Natural killer cell treated with Interleukin-12 subunit alpha and Interleukin-12 subunit beta and Interleukin-15 and Interleukin-18, amount 100 ng/mL, for 72 hours (primary cell): ENCODE measurements at regions not wholly inside any gene's neighbourhood (a gene's known extent, or its start where the extent isn't known, plus 50 kb on each side); places are given as distances from the start of the nearest gene placed in this dataset.
A peak's percentile ranks its signal among the peaks of the same experiment; 100 is the strongest.

Source experiments
- ATAC-seq, 2 donors: fragments of 150-1000 bp; cut with Tn5 transposase in 1 of 2; sonication (Bioruptor Pico), chemical (Tn5 transposase) in 1 of 2; 2 replicates each; pipeline ENCODE4 v1.10.0; 2021
- DNase-seq: peaks from one replicate; pipeline ENCODE4 v3.0.0; 2022; ENCODE audit warnings: low spot score
- H3K27ac Mint-ChIP-seq, 2 donors: 1 replicate in 1 of 2; 2 replicates in 1 of 2; pipeline ENCODE4 v1.8.0; 2022; ENCODE audit warnings: mixed read lengths in 2 of 2, mild to moderate bottlenecking in 1 of 2, moderate library complexity in 1 of 2
- H3K27me3 Mint-ChIP-seq, 2 donors: 1 replicate in 1 of 2; 2 replicates in 1 of 2; pipeline ENCODE4 v1.8.0; 2022; ENCODE audit warnings: mixed read lengths in 2 of 2
- H3K36me3 Mint-ChIP-seq: one replicate; pipeline ENCODE4 v1.8.0; 2022; ENCODE audit warnings: mixed read lengths
- H3K4me1 Mint-ChIP-seq, 2 donors: 1 replicate in 1 of 2; 2 replicates in 1 of 2; pipeline ENCODE4 v1.8.0; 2022; ENCODE audit warnings: low read depth in 2 of 2, mixed read lengths in 2 of 2, mild to moderate bottlenecking in 1 of 2
- H3K4me3 Mint-ChIP-seq: one replicate; pipeline ENCODE4 v1.8.0; 2022; ENCODE audit warnings: mixed read lengths
- H3K9me3 Mint-ChIP-seq: 2 replicates; pipeline ENCODE4 v1.8.0; 2022; ENCODE audit warnings: mixed read lengths

DNA sequence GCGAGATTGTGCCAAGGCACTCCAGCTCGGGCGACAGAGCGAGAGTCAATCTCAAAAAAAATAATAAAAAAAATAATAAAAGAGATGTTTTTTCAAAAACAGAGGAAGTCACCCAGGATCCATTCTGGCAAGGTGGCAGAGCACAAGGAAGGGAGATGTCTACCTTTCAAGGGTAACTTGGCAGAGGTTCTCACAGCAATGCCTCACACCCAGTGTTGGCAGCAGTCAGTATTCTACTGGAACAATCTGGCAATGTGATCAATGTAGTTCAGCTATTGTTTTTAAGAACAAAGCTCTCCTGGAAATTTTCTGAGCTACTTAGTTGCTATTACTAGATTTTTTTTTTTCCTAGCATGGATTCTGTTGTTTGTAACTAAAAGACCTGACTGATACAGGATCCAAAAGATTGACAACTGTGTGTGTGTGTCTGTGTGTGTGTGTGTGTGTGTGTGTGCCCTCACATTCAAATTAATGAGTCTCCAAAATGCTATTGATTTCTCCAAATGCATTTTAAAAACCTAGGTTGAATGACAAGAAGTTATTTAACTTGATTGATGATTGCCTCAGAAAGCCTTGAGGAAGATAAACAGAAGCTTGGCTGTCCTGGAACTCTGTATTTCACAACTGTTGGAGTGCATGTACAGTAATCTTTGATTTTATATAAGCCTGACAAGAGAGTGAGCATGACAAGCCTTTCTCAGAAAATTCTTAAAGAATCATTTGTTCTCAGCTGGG is 114.1 kb upstream of the RREB1 start:
- H3K27me3 Mint-ChIP-seq = peaks cover 0 to 9% of the 10 kb centered on the region in 2 donors
- H3K4me3 Mint-ChIP-seq = no peak overlapping the region
- no peaks in the 10 kb centered on the region for H3K9me3 Mint-ChIP-seq
- no peaks in the 10 kb centered on the region for H3K36me3 Mint-ChIP-seq
- DNase-seq (no peak), ATAC-seq (no peak)
- no peak overlapping the region for H3K27ac Mint-ChIP-seq
- no peaks in the 10 kb centered on the region for H3K4me1 Mint-ChIP-seq

DNA sequence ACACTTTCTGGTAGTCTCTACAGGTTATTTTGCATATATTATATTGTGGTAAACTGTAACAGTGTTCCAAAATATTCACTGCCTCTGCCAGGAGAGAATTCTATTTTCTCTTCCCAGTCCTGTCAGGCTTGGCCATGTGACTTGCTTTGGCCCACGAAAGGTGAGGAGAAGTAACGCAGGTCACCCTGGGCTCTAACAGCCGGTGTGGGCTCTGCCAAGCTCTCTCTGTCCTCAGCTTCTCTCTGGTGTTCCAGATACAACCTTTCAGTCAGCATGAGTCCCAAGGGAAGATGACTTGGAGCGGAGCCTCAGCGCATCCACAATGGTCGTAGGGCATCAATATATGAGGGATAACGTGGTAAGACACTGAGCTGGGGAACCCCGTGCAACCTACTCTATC is 113.0 kb upstream of the RREB1 start:
- ATAC-seq = no peak
- H3K27me3 Mint-ChIP-seq = peaks cover 0 to 12% of the 10 kb centered on the region in 2 donors
- H3K4me1 Mint-ChIP-seq = no peaks in the 10 kb centered on the region
- no peak overlapping the region for H3K4me3 Mint-ChIP-seq
- peak; percentile 10 for DNase-seq
- no peak overlapping the region for H3K27ac Mint-ChIP-seq
- no peaks in the 10 kb centered on the region for H3K9me3 Mint-ChIP-seq
- no peaks in the 10 kb centered on the region for H3K36me3 Mint-ChIP-seq

DNA sequence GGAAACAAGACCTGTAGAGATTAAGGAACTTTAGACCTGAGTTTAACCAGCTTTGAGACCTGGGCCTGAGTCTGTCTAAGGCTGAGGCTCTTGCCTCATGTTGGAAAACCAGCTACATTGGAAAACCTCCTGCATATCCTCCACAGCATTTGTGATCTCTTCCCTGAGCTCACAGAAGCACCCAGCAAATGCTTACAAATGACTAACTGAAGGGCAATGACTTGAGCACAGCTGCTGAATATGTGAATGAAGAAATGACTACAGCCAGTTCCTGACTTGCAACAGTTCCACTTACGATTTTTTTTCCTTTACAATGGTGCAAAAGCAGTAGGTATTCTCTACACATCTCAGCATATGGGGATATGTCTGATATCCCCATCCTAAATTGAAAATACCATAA is 112.4 kb upstream of the RREB1 start:
- Mint-ChIP-seq H3K4me3 (no peak overlapping the region), H3K4me1 (no peaks in the 10 kb centered on the region), H3K9me3 (no peaks in the 10 kb centered on the region), H3K27ac (no peak overlapping the region), H3K36me3 (no peaks in the 10 kb centered on the region), H3K27me3 (peaks cover 0 to 12% of the 10 kb centered on the region in 2 donors)
- ATAC-seq (no peak), DNase-seq (no peak)

DNA sequence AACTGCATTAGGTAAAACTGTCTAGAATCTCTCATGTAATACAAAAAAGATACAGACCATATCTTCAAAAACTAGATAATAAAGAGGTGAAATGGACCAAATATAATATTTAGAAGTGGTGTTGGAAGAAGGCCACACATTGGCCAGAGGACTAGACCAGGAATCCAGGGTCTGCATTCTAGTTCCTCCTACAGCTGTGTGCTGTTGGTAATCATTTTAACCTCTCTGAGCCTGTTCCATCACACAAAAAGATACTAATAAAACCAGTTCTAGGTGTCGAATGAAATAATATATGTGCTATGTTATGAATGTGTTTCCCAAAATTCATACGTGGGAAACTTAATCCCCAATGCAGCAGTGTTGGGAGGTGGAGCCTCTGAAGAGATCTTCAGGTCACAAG is 111.6 kb upstream of the RREB1 start:
- Mint-ChIP-seq H3K27ac (no peak overlapping the region), H3K36me3 (no peaks in the 10 kb centered on the region), H3K4me3 (no peak overlapping the region), H3K9me3 (no peaks in the 10 kb centered on the region), H3K4me1 (no peaks in the 10 kb centered on the region), H3K27me3 (peaks cover 0 to 12% of the 10 kb centered on the region in 2 donors)
- ATAC-seq (no peak), DNase-seq (peak; percentile 6)

DNA sequence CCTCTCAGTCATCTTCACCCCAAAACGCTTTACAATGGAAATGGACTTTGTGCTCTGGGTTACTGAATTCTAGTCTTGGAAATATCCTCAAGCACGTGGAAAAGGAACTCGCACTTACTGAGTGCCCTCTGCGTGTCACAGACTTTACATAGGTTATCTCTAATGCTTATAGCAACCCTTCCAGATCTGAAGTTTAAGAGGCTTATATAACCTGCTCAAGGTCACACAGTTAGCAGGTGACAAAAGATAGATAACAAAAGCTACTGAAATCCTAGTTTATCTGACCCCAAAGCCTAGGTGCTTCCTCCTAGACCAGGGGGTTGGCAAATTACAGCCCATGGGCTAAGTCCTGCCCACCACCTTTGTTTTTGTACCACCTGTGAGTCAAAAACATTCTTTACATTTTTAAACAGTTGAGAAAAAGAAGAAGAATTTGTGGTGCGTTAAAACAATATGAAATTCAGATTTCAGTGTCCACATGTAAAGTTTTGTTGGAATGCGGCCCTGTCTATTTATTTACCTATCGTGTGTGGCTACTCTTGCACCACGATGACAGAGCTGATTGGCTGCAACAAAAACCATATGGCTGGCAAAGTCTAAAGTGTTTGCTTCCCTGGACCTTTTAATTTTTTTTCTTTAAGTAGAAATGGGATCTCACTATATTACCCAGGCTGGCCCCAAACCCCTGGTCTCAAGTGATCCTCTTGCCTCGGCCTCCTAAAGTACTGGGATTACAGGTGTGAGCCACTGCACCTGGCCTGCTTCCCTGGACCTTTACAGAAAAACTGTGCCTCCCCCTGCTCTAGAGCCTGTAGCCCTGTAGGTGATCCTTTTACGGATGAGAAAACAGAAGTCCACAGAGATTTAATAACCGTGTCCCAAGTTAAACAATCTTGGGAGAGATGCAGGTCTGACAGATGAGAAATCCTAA is 110.2 kb upstream of the RREB1 start:
- Mint-ChIP-seq H3K27me3 (peaks cover 0 to 18% of the 10 kb centered on the region in 2 donors), H3K27ac (no peak overlapping the region), H3K36me3 (no peaks in the 10 kb centered on the region), H3K4me3 (no peak overlapping the region), H3K4me1 (no peaks in the 10 kb centered on the region), H3K9me3 (no peaks in the 10 kb centered on the region)
- ATAC-seq = no peak
- no peak for DNase-seq

DNA sequence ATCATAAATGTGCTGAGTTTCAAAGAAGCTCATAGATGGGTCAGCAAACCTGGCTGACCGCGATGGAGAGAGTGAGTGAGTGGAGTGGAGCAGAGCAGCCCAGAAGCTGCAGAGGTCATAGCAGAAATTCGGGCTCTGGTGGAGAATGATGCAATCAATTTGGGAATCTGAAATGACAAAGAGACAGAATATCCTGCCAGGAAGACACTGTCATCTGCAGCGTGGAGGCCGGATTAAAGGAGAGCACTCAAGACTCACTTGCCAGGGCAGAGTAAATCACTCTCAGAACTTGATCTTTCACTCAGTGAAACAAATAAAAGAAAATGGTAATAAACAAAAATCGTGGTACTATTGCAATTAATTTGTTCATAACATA is 109.6 kb upstream of the RREB1 start:
- H3K4me3 Mint-ChIP-seq = no peak overlapping the region
- DNase-seq (no peak), ATAC-seq (no peak)
- no peaks in the 10 kb centered on the region for H3K4me1 Mint-ChIP-seq
- no peaks in the 10 kb centered on the region for H3K36me3 Mint-ChIP-seq
- no peak overlapping the region for H3K27ac Mint-ChIP-seq
- peaks cover 0 to 21% of the 10 kb centered on the region in 2 donors for H3K27me3 Mint-ChIP-seq
- H3K9me3 Mint-ChIP-seq = no peaks in the 10 kb centered on the region

DNA sequence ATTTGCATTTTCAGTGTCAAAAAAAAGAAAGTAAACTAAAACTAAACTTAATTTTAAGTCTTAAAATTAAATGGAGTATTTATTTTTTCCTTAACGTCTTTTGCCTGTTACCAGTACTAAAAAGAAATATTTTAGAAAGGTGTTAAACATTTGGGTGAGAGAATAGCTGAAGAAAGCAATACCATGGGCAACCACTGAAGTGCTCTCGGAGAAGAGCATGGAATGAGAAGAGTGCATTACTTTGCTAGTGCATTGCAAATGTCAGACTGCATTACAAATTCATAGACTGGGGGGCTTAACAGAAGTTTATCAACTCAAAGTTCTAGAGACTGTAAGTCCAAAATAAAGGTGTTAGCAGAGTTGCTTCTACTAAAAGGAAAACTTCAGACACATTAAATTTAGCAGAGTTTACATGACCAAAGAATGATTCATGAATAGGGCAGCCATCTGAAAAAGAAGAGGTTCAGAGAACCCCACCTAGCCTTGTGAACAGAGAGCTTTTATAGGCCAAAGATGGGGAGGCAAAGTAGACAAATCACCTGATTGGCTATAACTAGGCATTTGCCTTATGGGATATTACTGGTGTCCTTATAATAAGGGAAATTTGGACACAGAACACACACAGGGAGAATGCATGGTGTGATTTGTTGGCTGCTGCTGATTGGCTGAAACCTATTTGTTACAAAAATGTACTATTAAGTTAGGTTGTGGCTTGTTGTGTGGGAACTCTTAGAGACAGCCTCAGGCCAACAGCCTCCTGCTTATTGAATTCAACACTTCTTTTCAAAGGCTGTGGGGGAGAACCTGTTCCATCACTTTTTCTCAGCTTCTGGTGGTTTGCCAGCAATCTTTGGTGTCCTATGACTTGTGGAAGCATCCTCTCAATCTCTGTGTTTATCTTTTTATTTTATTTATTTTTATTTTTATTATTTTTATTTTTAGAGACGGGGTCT is 106.7 kb upstream of the RREB1 start:
- H3K27me3 Mint-ChIP-seq = peaks cover 8 to 27% of the 10 kb centered on the region in 2 donors
- no peaks in the 10 kb centered on the region for H3K36me3 Mint-ChIP-seq
- H3K27ac Mint-ChIP-seq = no peak overlapping the region
- no peaks in the 10 kb centered on the region for H3K4me1 Mint-ChIP-seq
- no peak for ATAC-seq
- H3K4me3 Mint-ChIP-seq = no peak overlapping the region
- no peaks in the 10 kb centered on the region for H3K9me3 Mint-ChIP-seq
- DNase-seq = no peak

DNA sequence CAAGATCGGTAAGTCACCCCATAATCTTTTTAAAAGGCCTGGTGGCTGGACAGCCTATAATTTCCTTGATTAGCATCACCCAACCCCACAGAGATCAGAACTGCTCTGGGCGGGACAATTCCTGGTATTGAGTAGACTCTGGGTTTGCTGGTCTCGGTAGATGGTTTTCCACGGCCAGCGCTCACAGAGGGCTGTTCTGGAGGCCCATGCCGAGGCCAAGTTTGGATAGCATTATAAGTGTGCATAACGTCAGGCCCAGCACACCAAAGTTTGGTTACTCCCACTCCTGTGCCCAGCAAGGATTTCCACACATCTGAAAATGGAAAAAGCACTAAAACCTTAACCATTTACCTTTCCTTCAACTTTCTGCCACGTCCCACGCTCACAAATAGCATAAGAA is 104.7 kb upstream of the RREB1 start:
- Mint-ChIP-seq H3K4me3 (no peak overlapping the region), H3K27ac (no peak overlapping the region), H3K36me3 (no peaks in the 10 kb centered on the region), H3K9me3 (no peaks in the 10 kb centered on the region), H3K4me1 (no peaks in the 10 kb centered on the region), H3K27me3 (peaks cover 8 to 25% of the 10 kb centered on the region in 2 donors)
- ATAC-seq (no peak), DNase-seq (no peak)

DNA sequence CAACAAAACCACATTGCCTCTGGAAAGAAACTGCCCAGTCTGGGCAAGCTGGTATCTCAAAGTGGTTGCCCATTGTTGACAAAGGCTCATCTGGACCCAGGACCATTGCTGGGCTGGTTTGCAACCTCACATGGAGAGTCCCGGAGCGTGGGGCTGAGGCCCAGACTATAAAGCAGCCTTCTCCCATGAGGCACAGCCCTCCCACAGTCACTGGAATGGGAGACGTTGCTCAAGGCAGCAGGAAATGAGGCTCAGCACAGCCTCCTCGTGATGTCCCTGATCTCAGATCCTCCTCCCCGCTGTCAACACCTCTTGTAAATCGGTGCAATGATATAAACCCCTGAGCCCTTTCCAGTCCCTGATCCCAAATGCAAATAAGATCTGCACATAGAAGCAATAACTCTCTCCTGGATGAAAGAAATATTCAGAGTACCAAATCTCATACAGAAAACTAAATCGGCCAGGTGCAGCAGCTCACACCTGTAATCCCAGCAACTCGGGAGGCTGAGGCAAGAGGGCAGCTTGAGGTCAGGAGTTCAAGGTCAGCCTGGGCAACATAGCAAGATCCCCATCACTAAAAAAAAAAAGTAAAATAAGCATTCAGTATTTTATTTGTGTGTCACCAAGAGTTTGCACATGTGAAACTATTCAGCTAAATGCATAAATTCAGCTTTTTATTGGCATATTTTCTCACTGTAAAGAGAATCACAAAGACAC is 103.0 kb upstream of the RREB1 start:
- H3K27me3 Mint-ChIP-seq = peaks cover 8 to 23% of the 10 kb centered on the region in 2 donors
- H3K4me1 Mint-ChIP-seq = no peaks in the 10 kb centered on the region
- no peak for ATAC-seq
- no peak overlapping the region for H3K27ac Mint-ChIP-seq
- no peaks in the 10 kb centered on the region for H3K9me3 Mint-ChIP-seq
- no peak overlapping the region for H3K4me3 Mint-ChIP-seq
- DNase-seq = no peak
- H3K36me3 Mint-ChIP-seq = no peaks in the 10 kb centered on the region

DNA sequence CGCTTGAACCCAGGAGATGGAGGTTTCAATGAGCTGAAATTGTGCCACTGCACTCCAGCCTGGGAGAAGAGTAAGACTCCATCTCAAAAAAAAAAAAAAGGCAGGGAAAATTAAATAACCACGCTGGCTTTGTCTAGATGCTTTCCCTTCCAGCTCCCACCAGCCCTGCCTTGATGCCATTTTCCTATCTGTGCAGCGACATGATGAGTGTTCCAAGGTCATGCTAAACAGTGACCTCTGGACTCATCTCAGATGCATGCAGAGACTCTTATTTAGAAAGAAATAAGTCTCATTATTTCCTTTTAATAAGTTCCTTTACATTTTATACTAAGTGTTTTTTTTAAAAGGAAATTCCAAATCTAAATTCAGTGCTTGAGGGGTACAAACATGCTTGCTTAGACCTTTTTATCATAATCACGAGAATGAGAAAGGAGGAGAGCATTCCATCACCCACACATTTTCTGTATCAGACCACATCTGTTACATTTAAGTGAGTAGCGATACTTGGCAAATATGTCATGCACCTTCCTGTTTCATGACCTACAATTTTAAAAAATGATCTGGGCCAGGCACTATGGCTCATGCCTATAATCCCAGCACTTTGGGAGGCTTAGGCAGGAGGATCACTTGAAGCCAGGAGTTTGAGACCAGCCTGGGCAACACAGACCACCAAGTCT is 101.1 kb upstream of the RREB1 start:
- Mint-ChIP-seq H3K4me3 (no peak overlapping the region), H3K36me3 (no peaks in the 10 kb centered on the region), H3K9me3 (no peaks in the 10 kb centered on the region), H3K4me1 (no peaks in the 10 kb centered on the region), H3K27me3 (peaks cover 12 to 29% of the 10 kb centered on the region in 2 donors), H3K27ac (no peak overlapping the region)
- no peak for ATAC-seq
- no peak for DNase-seq

DNA sequence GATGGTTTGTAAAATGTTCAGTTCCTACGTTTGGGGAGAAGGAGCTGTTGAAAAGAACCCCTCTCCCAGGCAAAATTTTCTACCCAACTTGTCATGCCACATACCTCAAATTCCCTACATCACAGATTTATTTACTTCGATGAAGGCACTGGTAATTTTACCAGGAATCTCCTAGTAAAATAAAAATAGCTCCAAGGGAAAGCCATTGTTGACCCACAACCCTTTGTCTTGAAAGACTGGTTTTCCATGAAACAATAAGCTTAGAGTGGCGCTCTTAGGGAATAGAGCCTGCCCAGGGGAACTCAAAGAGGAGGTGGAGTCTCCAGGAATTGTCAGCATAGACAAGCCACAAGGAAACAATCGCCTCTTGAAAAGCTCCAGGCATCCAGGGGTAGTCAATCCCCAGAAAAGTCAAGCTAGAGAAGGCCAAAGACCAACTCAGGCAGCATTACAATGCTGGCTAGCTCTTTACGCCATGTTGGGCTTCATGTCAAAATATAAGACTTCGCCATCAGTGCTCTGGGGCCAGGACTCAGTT is 99.2 kb upstream of the RREB1 start:
- no peak overlapping the region for H3K27ac Mint-ChIP-seq
- no peaks in the 10 kb centered on the region for H3K4me1 Mint-ChIP-seq
- DNase-seq (no peak), ATAC-seq (no peak)
- no peak overlapping the region for H3K4me3 Mint-ChIP-seq
- H3K9me3 Mint-ChIP-seq = no peaks in the 10 kb centered on the region
- no peaks in the 10 kb centered on the region for H3K36me3 Mint-ChIP-seq
- H3K27me3 Mint-ChIP-seq = peaks cover 12 to 27% of the 10 kb centered on the region in 2 donors

DNA sequence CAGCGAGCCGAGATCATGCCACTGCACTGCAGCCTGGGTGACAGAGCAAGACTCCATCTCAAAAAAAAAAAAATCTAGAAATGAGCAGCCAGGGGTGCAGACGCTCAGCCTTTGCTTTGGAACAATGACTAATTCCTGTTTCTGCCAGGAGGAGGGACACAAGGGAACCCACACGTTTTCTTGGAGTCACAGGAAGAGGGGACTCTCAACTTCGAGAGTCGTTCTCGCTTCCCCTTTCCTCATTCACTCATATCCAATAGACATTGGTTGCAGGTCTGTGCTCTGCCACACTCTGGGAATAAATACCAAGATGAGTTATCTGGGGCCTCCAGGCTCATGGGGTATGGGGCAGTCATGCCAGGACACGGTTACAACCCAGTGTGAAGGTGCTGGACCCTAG is 91.5 kb upstream of the RREB1 start:
- no peak for DNase-seq
- H3K27ac Mint-ChIP-seq = no peak overlapping the region
- H3K4me3 Mint-ChIP-seq = no peak overlapping the region
- no peaks in the 10 kb centered on the region for H3K36me3 Mint-ChIP-seq
- ATAC-seq = no peak
- peaks cover 7 to 22% of the 10 kb centered on the region in 2 donors for H3K27me3 Mint-ChIP-seq
- H3K4me1 Mint-ChIP-seq = no peaks in the 10 kb centered on the region
- no peaks in the 10 kb centered on the region for H3K9me3 Mint-ChIP-seq
